Vagina (tissue), 2 donors: ENCODE measurements at regions not wholly inside any gene's neighbourhood (a gene's known extent, or its start where the extent isn't known, plus 50 kb on each side); places are given as distances from the start of the nearest gene placed in this dataset.

Source experiments
- DNase-seq, 2 donors: peaks; one replicate each; pipeline ENCODE4 v3.0.0-alpha.2; 2017; ENCODE audit errors: extremely low spot score in 2 of 2
- H3K27ac ChIP-seq: fragments of 200-600 bp; sonication (generic); one replicate; pipeline ENCODE4 v1.5.1; 2019
- H3K27me3 ChIP-seq: fragments of 200-600 bp; sonication (generic); one replicate; pipeline ENCODE4 v1.5.1; 2019
- H3K36me3 ChIP-seq, 2 donors: fragments of 200-600 bp; sonication (generic); one replicate each; pipeline ENCODE4 v1.5.1; 2017 to 2019
- H3K4me1 ChIP-seq: fragments of 200-600 bp; sonication (generic); one replicate; pipeline ENCODE4 v1.5.1; 2019
- H3K4me3 ChIP-seq, 2 donors: fragments of 200-600 bp; sonication (generic); 1 replicate in 1 of 2; 2 replicates in 1 of 2; pipeline ENCODE4 v1.5.1; 2016 to 2019
- H3K9me3 ChIP-seq: fragments of 200-600 bp; sonication (generic); one replicate; pipeline ENCODE4 v1.5.1; 2019
- POLR2A ChIP-seq, 2 donors: fragments of 450-650 bp; IDR thresholded peaks; one replicate each; pipeline ENCODE4 v1.6.1; 2017; ENCODE audit warnings: antibody characterized with exemption in 2 of 2, mild to moderate bottlenecking in 2 of 2, moderate library complexity in 2 of 2
- POLR2AphosphoS5 ChIP-seq, 2 donors: sonication (generic); formaldehyde crosslinking; IDR thresholded peaks; one replicate each; pipeline ENCODE4 v1.9.0; 2017; ENCODE audit warnings: antibody characterized with exemption in 2 of 2, mild to moderate bottlenecking in 2 of 2, low read depth in 1 of 2; ENCODE audit not compliant: insufficient read depth in 1 of 2
- intact Hi-C: fragments of 100-400 bp; cut with DNase I; formaldehyde crosslinking; loops from one replicate; pipeline ENCODE4 v1.15.1; 2023
- TF ChIP-seq, protein P1 (sequence below), 3 experiments: fragments of 450-650 bp in 2 of 3; fragments of 200-600 bp in 1 of 3; sonication (generic) in 1 of 3; IDR thresholded peaks; one replicate each; pipeline ENCODE4 v1.5.1; 2017 to 2019; ENCODE audit warnings: antibody characterized with exemption in 3 of 3, mild to moderate bottlenecking in 2 of 3, moderate library complexity in 2 of 3

GRCh38 chr2:71930049-71930681 is 217.5 kb downstream of the CYP26B1 start:
- intact Hi-C loops = loop anchor here (10.0 kb wide), 1 partner anchor 215 kb away; the partner anchor contains the start of gene CYP26B1
- no peak for DNase-seq
- H3K4me1 ChIP-seq = peaks cover 21% of the 10 kb centered on the region
- TF ChIP-seq POLR2A (IDR thresholded peaks at IDR 0.05) (no peak), POLR2AphosphoS5 (IDR thresholded peaks at IDR 0.05; ENCODE audit: insufficient read depth in 1 of 2, low read depth in 1 of 2) (peak in 1 of 2 donors; percentile 69)
- no peaks in the 10 kb centered on the region for H3K27me3 ChIP-seq
- no peaks in the 10 kb centered on the region for H3K9me3 ChIP-seq
- H3K4me3 ChIP-seq = no peak overlapping the region
- no peaks in the 10 kb centered on the region for H3K36me3 ChIP-seq
- H3K27ac ChIP-seq = no peak overlapping the region

- H3K9me3 ChIP-seq = no peaks in the 10 kb centered on the region
- intact Hi-C loops = no loop called here
- DNase-seq = no peak
Measured at GRCh38 chr2:71929482-71929772, 218.2 kb downstream of the CYP26B1 start.

DNA sequence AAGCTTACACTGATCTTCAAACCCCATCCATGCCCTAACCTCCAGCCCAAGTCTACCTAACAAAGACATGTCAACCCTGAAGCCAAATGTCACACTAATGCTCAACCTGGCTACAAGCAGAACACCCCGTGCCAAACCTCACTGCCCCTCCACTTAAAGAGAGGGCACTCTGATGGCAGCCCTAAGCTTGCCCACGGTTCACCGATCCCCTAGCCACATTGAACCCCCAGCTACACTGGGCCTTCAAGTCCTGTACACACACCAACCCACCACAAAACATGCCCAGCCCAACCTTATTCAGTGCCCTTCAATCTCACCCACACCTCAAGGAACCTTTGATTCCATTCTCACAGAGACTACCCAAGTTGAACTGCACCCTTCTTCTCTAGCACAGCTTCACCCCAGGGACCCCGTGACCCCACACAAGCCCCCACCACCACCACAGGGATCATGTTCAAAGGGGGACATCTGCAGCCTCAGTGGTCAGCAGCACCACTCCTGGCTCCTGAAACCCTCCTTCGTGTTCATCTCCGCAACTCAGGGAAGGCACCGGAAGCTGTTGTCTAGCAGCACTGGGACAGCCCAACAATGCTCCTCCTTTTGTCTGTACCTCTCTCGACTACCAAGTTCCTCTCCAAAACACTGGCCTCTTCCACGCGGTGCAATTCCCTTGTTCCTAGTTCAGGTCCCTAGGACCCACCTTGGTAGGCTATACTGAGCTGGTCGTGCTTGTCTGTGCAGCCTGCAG is 218.8 kb downstream of the CYP26B1 start:
- intact Hi-C loops = no loop called here
- no peaks in the 10 kb centered on the region for H3K27me3 ChIP-seq
- peak in 1 of 2 donors; percentile 94 for DNase-seq

More at GRCh38 chr2:71929482-71929772, 218.2 kb downstream of the CYP26B1 start:
- TF ChIP-seq POLR2A (IDR thresholded peaks at IDR 0.05) = no peak
- TF ChIP-seq, protein P1, sequence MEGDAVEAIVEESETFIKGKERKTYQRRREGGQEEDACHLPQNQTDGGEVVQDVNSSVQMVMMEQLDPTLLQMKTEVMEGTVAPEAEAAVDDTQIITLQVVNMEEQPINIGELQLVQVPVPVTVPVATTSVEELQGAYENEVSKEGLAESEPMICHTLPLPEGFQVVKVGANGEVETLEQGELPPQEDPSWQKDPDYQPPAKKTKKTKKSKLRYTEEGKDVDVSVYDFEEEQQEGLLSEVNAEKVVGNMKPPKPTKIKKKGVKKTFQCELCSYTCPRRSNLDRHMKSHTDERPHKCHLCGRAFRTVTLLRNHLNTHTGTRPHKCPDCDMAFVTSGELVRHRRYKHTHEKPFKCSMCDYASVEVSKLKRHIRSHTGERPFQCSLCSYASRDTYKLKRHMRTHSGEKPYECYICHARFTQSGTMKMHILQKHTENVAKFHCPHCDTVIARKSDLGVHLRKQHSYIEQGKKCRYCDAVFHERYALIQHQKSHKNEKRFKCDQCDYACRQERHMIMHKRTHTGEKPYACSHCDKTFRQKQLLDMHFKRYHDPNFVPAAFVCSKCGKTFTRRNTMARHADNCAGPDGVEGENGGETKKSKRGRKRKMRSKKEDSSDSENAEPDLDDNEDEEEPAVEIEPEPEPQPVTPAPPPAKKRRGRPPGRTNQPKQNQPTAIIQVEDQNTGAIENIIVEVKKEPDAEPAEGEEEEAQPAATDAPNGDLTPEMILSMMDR (IDR thresholded peaks at IDR 0.05) = no peak
- TF ChIP-seq POLR2AphosphoS5 (IDR thresholded peaks at IDR 0.05; ENCODE audit: insufficient read depth in 1 of 2, low read depth in 1 of 2) = no peak
- Histone ChIP-seq H3K4me1 (peaks cover 14% of the 10 kb centered on the region), H3K36me3 (no peaks in the 10 kb centered on the region), H3K4me3 (no peak overlapping the region), H3K27me3 (no peaks in the 10 kb centered on the region), H3K27ac (no peak overlapping the region)

GRCh38 chr2:71927757-71928715 is 219.6 kb downstream of the CYP26B1 start:
- Histone ChIP-seq H3K36me3 (no peaks in the 10 kb centered on the region), H3K4me1 (peaks cover 5% of the 10 kb centered on the region), H3K27me3 (no peaks in the 10 kb centered on the region), H3K27ac (no peak overlapping the region), H3K9me3 (no peaks in the 10 kb centered on the region), H3K4me3 (no peak overlapping the region)
- DNase-seq = no peak
- TF ChIP-seq POLR2AphosphoS5 (IDR thresholded peaks at IDR 0.05; ENCODE audit: insufficient read depth in 1 of 2, low read depth in 1 of 2) (no peak), POLR2A (IDR thresholded peaks at IDR 0.05) (no peak)
- TF ChIP-seq, protein P1 (IDR thresholded peaks at IDR 0.05) = no peak
- intact Hi-C loops = no loop called here

More for the DNA sequence above, 218.8 kb downstream of the CYP26B1 start:
- no peak overlapping the region for H3K27ac ChIP-seq
- H3K9me3 ChIP-seq = no peaks in the 10 kb centered on the region
- H3K4me1 ChIP-seq = peaks cover 9% of the 10 kb centered on the region
- H3K36me3 ChIP-seq = no peaks in the 10 kb centered on the region
- no peak overlapping the region for H3K4me3 ChIP-seq
- TF ChIP-seq POLR2A (IDR thresholded peaks at IDR 0.05) (no peak), POLR2AphosphoS5 (IDR thresholded peaks at IDR 0.05; ENCODE audit: insufficient read depth in 1 of 2, low read depth in 1 of 2) (no peak)
- TF ChIP-seq, protein P1 (IDR thresholded peaks at IDR 0.05) = no peak
